ENCODE measurements at regions not wholly inside any gene's neighbourhood (a gene's known extent, or its start where the extent isn't known, plus 50 kb on each side); places are given as distances from the start of the nearest gene placed in this dataset.

GRCh38 chr1:177802304-177802703 is 167.6 kb downstream of the SEC16B start:
- Histone ChIP-seq H3F3A (ENCODE audit: insufficient read depth, low read length, poor library complexity, severe bottlenecking) (no peaks in the 10 kb centered on the region), H3K4me2 (ENCODE audit: low read length) (no peak overlapping the region), H3K27ac (ENCODE audit: low read length) (no peak overlapping the region), H3K9me2 (ENCODE audit: insufficient read depth, low read length) (no peaks in the 10 kb centered on the region), H2AFZ (ENCODE audit: low read depth, low read length) (no peak overlapping the region), H3K27me3 (ENCODE audit: insufficient read depth, low read depth, low read length) (no peaks in the 10 kb centered on the region), H3K9me3 (ENCODE audit: low read length) (no peaks in the 10 kb centered on the region), H3K36me3 (ENCODE audit: insufficient read depth, low read length) (no peaks in the 10 kb centered on the region), H4K20me1 (ENCODE audit: insufficient read depth) (no peaks in the 10 kb centered on the region), H3K9ac (ENCODE audit: low read length) (no peak overlapping the region), H3K79me2 (replicated peaks; ENCODE audit: insufficient read depth, low read length) (no peaks in the 10 kb centered on the region), H3K4me3 (ENCODE audit: low read length) (no peak overlapping the region)
- no peak for TF ChIP-seq MXI1 (conservative IDR thresholded peaks at IDR 0.05; ENCODE audit: poor library complexity, severe bottlenecking)
- TF ChIP-seq, protein P1, sequence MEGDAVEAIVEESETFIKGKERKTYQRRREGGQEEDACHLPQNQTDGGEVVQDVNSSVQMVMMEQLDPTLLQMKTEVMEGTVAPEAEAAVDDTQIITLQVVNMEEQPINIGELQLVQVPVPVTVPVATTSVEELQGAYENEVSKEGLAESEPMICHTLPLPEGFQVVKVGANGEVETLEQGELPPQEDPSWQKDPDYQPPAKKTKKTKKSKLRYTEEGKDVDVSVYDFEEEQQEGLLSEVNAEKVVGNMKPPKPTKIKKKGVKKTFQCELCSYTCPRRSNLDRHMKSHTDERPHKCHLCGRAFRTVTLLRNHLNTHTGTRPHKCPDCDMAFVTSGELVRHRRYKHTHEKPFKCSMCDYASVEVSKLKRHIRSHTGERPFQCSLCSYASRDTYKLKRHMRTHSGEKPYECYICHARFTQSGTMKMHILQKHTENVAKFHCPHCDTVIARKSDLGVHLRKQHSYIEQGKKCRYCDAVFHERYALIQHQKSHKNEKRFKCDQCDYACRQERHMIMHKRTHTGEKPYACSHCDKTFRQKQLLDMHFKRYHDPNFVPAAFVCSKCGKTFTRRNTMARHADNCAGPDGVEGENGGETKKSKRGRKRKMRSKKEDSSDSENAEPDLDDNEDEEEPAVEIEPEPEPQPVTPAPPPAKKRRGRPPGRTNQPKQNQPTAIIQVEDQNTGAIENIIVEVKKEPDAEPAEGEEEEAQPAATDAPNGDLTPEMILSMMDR (IDR thresholded peaks at IDR 0.05; ENCODE audit: poor library complexity, severe bottlenecking), result no peak
- no peak for TF ChIP-seq EP300 (conservative IDR thresholded peaks at IDR 0.05; ENCODE audit: poor library complexity, severe bottlenecking)
- TF ChIP-seq, protein P2, sequence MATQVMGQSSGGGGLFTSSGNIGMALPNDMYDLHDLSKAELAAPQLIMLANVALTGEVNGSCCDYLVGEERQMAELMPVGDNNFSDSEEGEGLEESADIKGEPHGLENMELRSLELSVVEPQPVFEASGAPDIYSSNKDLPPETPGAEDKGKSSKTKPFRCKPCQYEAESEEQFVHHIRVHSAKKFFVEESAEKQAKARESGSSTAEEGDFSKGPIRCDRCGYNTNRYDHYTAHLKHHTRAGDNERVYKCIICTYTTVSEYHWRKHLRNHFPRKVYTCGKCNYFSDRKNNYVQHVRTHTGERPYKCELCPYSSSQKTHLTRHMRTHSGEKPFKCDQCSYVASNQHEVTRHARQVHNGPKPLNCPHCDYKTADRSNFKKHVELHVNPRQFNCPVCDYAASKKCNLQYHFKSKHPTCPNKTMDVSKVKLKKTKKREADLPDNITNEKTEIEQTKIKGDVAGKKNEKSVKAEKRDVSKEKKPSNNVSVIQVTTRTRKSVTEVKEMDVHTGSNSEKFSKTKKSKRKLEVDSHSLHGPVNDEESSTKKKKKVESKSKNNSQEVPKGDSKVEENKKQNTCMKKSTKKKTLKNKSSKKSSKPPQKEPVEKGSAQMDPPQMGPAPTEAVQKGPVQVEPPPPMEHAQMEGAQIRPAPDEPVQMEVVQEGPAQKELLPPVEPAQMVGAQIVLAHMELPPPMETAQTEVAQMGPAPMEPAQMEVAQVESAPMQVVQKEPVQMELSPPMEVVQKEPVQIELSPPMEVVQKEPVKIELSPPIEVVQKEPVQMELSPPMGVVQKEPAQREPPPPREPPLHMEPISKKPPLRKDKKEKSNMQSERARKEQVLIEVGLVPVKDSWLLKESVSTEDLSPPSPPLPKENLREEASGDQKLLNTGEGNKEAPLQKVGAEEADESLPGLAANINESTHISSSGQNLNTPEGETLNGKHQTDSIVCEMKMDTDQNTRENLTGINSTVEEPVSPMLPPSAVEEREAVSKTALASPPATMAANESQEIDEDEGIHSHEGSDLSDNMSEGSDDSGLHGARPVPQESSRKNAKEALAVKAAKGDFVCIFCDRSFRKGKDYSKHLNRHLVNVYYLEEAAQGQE (IDR thresholded peaks at IDR 0.05; ENCODE audit: borderline replicate concordance), result no peak
- TF ChIP-seq RAD21 (conservative IDR thresholded peaks at IDR 0.05), result no peak
- no peak for TF ChIP-seq TAF1 (IDR thresholded peaks at IDR 0.05; ENCODE audit: low read depth)
- TF ChIP-seq SMC3 (conservative IDR thresholded peaks at IDR 0.05; ENCODE audit: poor library complexity), result no peak
- no peak for TF ChIP-seq POLR2AphosphoS5 (IDR thresholded peaks at IDR 0.05)
- TF ChIP-seq EZH2 (IDR thresholded peaks at IDR 0.05; ENCODE audit: borderline replicate concordance, insufficient read depth, low read length, poor library complexity, severe bottlenecking), result no peak

DNA sequence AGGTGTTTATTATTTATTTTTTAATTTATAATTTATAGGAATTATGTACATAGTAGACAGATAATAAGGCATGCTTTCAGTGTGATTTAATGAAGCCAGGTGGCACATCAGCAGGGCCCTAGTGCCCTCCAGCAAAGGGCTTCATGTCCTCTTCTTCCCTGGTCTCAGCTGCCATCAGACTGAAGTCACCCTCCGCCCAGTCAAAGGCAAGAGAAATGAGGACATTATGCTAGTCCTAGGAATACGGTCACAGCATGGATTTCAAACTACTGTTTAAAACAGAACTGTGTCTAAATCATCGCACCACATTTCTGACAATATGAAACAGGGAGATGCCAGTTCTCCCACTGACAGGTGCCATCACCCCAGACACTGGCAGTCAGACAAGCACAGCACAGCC is 168.1 kb downstream of the SEC16B start:
- H3K9me2 ChIP-seq (ENCODE audit: insufficient read depth, low read length), result no peaks in the 10 kb centered on the region
- no peaks in the 10 kb centered on the region for H3K9me3 ChIP-seq (ENCODE audit: low read length)
- no peaks in the 10 kb centered on the region for H3K36me3 ChIP-seq (ENCODE audit: insufficient read depth, low read length)
- no peaks in the 10 kb centered on the region for H4K20me1 ChIP-seq (ENCODE audit: insufficient read depth)
- TF ChIP-seq, protein P1 (IDR thresholded peaks at IDR 0.05; ENCODE audit: poor library complexity, severe bottlenecking), result no peak
- no peak for TF ChIP-seq TAF1 (IDR thresholded peaks at IDR 0.05; ENCODE audit: low read depth)
- no peak for TF ChIP-seq SMC3 (conservative IDR thresholded peaks at IDR 0.05; ENCODE audit: poor library complexity)
- no peak for TF ChIP-seq POLR2AphosphoS5 (IDR thresholded peaks at IDR 0.05)
- no peak for TF ChIP-seq EP300 (conservative IDR thresholded peaks at IDR 0.05; ENCODE audit: poor library complexity, severe bottlenecking)
- TF ChIP-seq, protein P2 (IDR thresholded peaks at IDR 0.05; ENCODE audit: borderline replicate concordance), result no peak
- no peak for TF ChIP-seq MXI1 (conservative IDR thresholded peaks at IDR 0.05; ENCODE audit: poor library complexity, severe bottlenecking)
- H3K9ac ChIP-seq (ENCODE audit: low read length), result no peak overlapping the region
- H2AFZ ChIP-seq (ENCODE audit: low read depth, low read length), result no peak overlapping the region
- H3F3A ChIP-seq (ENCODE audit: insufficient read depth, low read length, poor library complexity, severe bottlenecking), result no peaks in the 10 kb centered on the region
- H3K27me3 ChIP-seq (ENCODE audit: insufficient read depth, low read depth, low read length), result no peaks in the 10 kb centered on the region
- no peak overlapping the region for H3K27ac ChIP-seq (ENCODE audit: low read length)
- no peak overlapping the region for H3K4me2 ChIP-seq (ENCODE audit: low read length)
- H3K4me3 ChIP-seq (ENCODE audit: low read length), result no peak overlapping the region
- H3K79me2 ChIP-seq (replicated peaks; ENCODE audit: insufficient read depth, low read length), result no peaks in the 10 kb centered on the region
